ENCODE measurements at regions not wholly inside any gene's neighbourhood (a gene's known extent, or its start where the extent isn't known, plus 50 kb on each side); places are given as distances from the start of the nearest gene placed in this dataset.

- no peak for DNase-seq (ENCODE audit: extremely low spot score)
- POLR2A ChIA-PET, result no interaction called here
- no peak for TF ChIP-seq CTCF (IDR thresholded peaks at IDR 0.05; ENCODE audit: control extremely low read depth, extremely low read depth, low read depth, missing control alignments)
- CTCF ChIA-PET, result interaction anchor here (1.2 kb wide), 1 partner anchor 27 kb away, joined by 3 read pairs; no protein-coding TSS in a partner anchor
These were observed 265.0 kb upstream of the MARCKS start for GRCh38 chr6:113591896-113592827.

GRCh38 chr6:113594726-113595125 is 262.4 kb upstream of the MARCKS start:
- POLR2A ChIA-PET, result no interaction called here
- DNase-seq (ENCODE audit: extremely low spot score), result no peak
- CTCF ChIA-PET, result interaction anchor here (1.5 kb wide), 1 partner anchor 48 kb away, joined by 4 read pairs; no protein-coding TSS in a partner anchor

GRCh38 chr6:113595911-113596376 is 261.2 kb upstream of the MARCKS start:
- DNase-seq (ENCODE audit: extremely low spot score), result no peak

More at GRCh38 chr6:113594726-113595125, 262.4 kb upstream of the MARCKS start:
- TF ChIP-seq CTCF (IDR thresholded peaks at IDR 0.05; ENCODE audit: control extremely low read depth, extremely low read depth, low read depth, missing control alignments), result no peak

GRCh38 chr6:113596387-113597230 is 260.5 kb upstream of the MARCKS start:
- CTCF ChIA-PET, result interaction anchor here (1.0 to 1.8 kb wide), 9 partner anchors 9 to 290 kb away, joined by 3 to 9 read pairs (median 3); no protein-coding TSS in a partner anchor
- no peak for TF ChIP-seq CTCF (IDR thresholded peaks at IDR 0.05; ENCODE audit: control extremely low read depth, extremely low read depth, low read depth, missing control alignments)
- POLR2A ChIA-PET, result no interaction called here
- no peak for DNase-seq (ENCODE audit: extremely low spot score)

More at GRCh38 chr6:113595911-113596376, 261.2 kb upstream of the MARCKS start:
- ChIA-PET POLR2A (no interaction called here), CTCF (interaction anchor here (1.0 to 1.8 kb wide), 5 partner anchors 10 to 283 kb away, joined by 3 to 9 read pairs (median 3); no protein-coding TSS in a partner anchor)
- no peak for TF ChIP-seq CTCF (IDR thresholded peaks at IDR 0.05; ENCODE audit: control extremely low read depth, extremely low read depth, low read depth, missing control alignments)

- ChIA-PET CTCF (interaction anchor here (1.0 to 1.8 kb wide), 7 partner anchors 8 to 291 kb away, joined by 3 to 9 read pairs (median 3); no protein-coding TSS in a partner anchor), POLR2A (no interaction called here)
- DNase-seq (ENCODE audit: extremely low spot score), result no peak
- no peak for TF ChIP-seq CTCF (IDR thresholded peaks at IDR 0.05; ENCODE audit: control extremely low read depth, extremely low read depth, low read depth, missing control alignments)
These were observed 259.9 kb upstream of the MARCKS start for GRCh38 chr6:113597231-113597583.

- no peak for DNase-seq (ENCODE audit: extremely low spot score)
- CTCF ChIA-PET, result interaction anchor here (1.4 to 1.7 kb wide), 3 partner anchors 13 to 292 kb away, joined by 3 to 4 read pairs (median 3); no protein-coding TSS in a partner anchor
- POLR2A ChIA-PET, result no interaction called here
- TF ChIP-seq CTCF (IDR thresholded peaks at IDR 0.05; ENCODE audit: control extremely low read depth, extremely low read depth, low read depth, missing control alignments), result no peak
These were observed 258.4 kb upstream of the MARCKS start for GRCh38 chr6:113598786-113599185.

Measured in GM10248 (cell line).